Small intestine (tissue), 7 donors: ENCODE measurements at regions not wholly inside any gene's neighbourhood (a gene's known extent, or its start where the extent isn't known, plus 50 kb on each side); places are given as distances from the start of the nearest gene placed in this dataset.
A peak's percentile ranks its signal among the peaks of the same experiment; 100 is the strongest.

Source experiments
- DNase-seq, 2 donors: peaks; one replicate each; pipeline versions ENCODE4 v3.0.0 to v3.0.0-alpha.2; 2013
- FAIRE-seq: peaks from 2 replicates; lab custom pipeline; 2012; peaks lifted over from hg19 to GRCh38; lab: Jason Lieb, UNC
- H3K27ac ChIP-seq, 3 donors: one replicate each; pipeline ENCODE4 v1.5.1; 2013; ENCODE audit warnings: low read length in 2 of 3, mild to moderate bottlenecking in 2 of 3, control low read depth in 1 of 3, inconsistent platforms in 1 of 3, low read depth in 1 of 3, moderate library complexity in 1 of 3
- H3K27me3 ChIP-seq, 3 donors: one replicate each; pipeline ENCODE4 v1.6.1; 2013; ENCODE audit warnings: low read length in 3 of 3, inconsistent platforms in 1 of 3; ENCODE audit not compliant: control insufficient read depth in 3 of 3, insufficient read depth in 3 of 3
- H3K36me3 ChIP-seq, 3 donors: one replicate each; pipeline ENCODE4 v1.6.1; 2013; ENCODE audit warnings: low read length in 3 of 3, inconsistent platforms in 1 of 3, low read depth in 1 of 3, mild to moderate bottlenecking in 1 of 3, moderate library complexity in 1 of 3; ENCODE audit not compliant: control insufficient read depth in 3 of 3, insufficient read depth in 2 of 3
- H3K4me1 ChIP-seq, 3 donors: one replicate each; pipeline ENCODE4 v1.6.1; 2013; ENCODE audit warnings: low read length in 2 of 3, inconsistent platforms in 1 of 3, low read depth in 1 of 3, mild to moderate bottlenecking in 1 of 3, moderate library complexity in 1 of 3; ENCODE audit not compliant: control insufficient read depth in 3 of 3, insufficient read depth in 2 of 3
- H3K4me3 ChIP-seq, 3 donors: one replicate each; pipeline ENCODE4 v1.5.1; 2013; ENCODE audit warnings: low read length in 3 of 3, control low read depth in 1 of 3, inconsistent platforms in 1 of 3, low read depth in 1 of 3, mild to moderate bottlenecking in 1 of 3, moderate library complexity in 1 of 3
- H3K9me3 ChIP-seq, 2 donors: one replicate each; pipeline ENCODE4 v1.6.1; 2013; ENCODE audit warnings: low read depth in 1 of 2, low read length in 1 of 2; ENCODE audit not compliant: control insufficient read depth in 2 of 2, insufficient read depth in 1 of 2
- WGBS, 3 donors: extraction: QIAGEN DNeasy Blood & Tissue Kit; methylation state at CpG; one replicate each; pipeline ENCODE4 v1.1.7; 2013; 5-methylcytosine and 5-hydroxymethylcytosine counted together
- donor health status: healthy with polysubstance abuse.
- donor health status: control.
- donor health status: control.
- donor health status: Bipolar disorder and iron deficiency.
- donor health status: healthy.

DNA sequence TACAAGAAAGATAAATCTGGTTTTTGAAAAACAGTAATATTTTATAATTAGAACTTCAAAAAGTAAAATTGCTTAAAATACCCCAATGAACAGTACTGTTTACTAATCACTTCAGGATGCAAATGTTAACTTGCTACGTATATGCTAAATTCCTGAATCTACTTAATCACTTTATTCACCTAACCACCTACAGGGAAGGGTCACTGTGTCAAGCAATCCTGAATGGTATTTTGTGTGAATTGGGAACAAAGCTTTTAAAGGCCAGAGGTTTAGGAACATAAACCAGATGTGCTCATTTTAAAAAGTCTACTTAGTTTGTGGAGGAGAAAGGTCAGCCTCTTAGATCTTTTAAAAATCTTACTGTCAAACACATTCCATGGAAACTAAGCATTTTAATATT is 1143.0 kb upstream of the ADGRL2 start:
- no peaks in the 10 kb centered on the region for H3K27me3 ChIP-seq
- WGBS, 3 donors: 45 to 65% (median 55%) methylated on average over 1 of the region's 1 CpG
- peaks cover 0 to 10% (median 2%) of the 10 kb centered on the region in 3 donors for H3K4me1 ChIP-seq
- no peak overlapping the region for H3K4me3 ChIP-seq
- no peak overlapping the region for H3K27ac ChIP-seq
- H3K9me3 ChIP-seq: peaks cover 0 to 6% of the 10 kb centered on the region in 2 donors
- H3K36me3 ChIP-seq: no peaks in the 10 kb centered on the region
- no peak for FAIRE-seq
- peak in 1 of 2 donors; percentile 6 for DNase-seq

DNA sequence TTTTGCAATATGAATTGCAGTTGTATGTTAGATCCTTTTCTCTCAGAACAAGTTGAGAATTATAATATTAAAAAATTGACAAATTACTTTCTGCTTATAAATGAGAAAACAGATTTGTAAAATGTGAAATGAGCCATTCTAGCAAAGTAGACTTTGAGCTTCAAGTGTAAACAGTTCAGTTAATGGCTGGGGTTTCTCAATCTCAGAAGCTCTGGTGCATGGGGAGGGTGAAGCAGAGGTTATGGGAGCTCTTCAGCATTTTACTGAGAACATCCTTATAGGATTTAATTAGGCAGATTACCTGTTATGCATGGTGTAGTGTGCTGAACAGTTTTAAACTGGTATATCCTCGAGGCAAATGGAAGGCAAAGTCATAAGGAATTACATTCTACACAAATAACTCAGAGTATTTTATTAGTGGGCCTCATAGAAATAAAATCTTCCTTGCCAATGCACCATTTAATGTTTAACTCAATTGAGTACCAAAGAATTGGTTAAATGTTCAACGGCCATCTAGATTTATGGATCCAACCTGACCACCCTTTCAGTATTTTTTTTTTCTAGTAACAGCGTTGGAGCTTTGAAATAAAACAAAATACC is 1143.6 kb upstream of the ADGRL2 start:
- WGBS, 3 donors: 18 to 43% (median 20%) methylated on average over 3 of the region's 3 CpGs
- peak; percentile 28 to 73 for DNase-seq
- H3K27me3 ChIP-seq: no peaks in the 10 kb centered on the region
- peaks cover 0 to 6% of the 10 kb centered on the region in 2 donors for H3K9me3 ChIP-seq
- no peak overlapping the region for H3K4me3 ChIP-seq
- peaks cover 0 to 10% (median 2%) of the 10 kb centered on the region in 3 donors for H3K4me1 ChIP-seq
- no peak for FAIRE-seq
- H3K27ac ChIP-seq: peak overlapping the region in 1 of 3 donors; percentile 56
- H3K36me3 ChIP-seq: no peaks in the 10 kb centered on the region

DNA sequence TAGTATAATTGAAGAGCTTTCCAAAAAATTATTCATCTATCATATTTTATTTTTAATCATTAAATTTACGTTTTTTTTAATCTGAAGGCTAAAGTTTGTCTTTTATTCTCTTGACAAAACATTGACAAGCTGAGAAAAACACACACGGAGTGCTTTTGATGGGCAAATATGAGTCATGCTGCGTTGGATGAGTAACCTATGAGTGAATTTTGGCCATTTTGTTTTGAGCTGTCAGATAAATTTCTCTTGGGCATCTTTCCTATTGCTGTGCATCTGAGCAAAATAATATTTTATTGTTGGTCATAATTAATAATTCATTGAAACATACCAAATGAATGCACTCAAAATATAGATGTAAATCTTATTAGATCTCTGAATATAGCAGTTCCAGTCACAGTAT is 1144.1 kb upstream of the ADGRL2 start:
- Histone ChIP-seq H3K27me3 (no peaks in the 10 kb centered on the region), H3K27ac (peak overlapping the region in 1 of 3 donors; percentile 56), H3K4me1 (peaks cover 0 to 10% (median 2%) of the 10 kb centered on the region in 3 donors), H3K36me3 (no peaks in the 10 kb centered on the region), H3K9me3 (peaks cover 0 to 6% of the 10 kb centered on the region in 2 donors), H3K4me3 (no peak overlapping the region)
- peak in 1 of 2 donors; percentile 23 for DNase-seq
- WGBS, 3 donors: 29 to 60% (median 33%) methylated on average over 3 of the region's 3 CpGs
- FAIRE-seq: no peak

DNA sequence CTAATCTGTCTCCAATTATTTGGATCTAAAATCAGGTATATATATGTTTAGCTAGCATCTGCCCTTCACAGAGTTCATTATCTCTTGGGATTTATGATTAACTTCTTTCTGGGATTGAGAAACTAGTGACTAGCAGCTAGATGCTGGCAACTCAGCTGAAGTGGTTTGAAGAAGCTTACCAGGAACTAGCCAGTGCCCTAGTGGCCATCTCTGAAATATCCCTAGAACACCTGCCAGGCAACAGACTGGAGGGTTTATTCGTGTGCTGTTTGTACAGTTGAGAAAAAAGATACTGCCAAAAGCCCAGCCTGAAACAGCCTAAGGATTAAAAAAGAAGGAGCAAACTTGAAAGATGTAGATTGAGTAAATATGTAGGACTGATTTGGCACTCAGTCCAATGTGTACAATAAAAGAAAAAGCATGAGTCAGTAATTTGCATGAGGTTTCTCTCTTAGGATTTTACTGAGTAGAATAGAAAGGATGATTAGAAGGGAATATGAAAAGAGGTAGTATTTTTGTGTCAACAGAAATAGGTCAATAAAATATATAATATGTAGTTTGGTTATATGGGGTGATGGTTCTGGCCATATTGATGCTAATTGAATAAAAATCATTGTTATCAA is 1144.6 kb upstream of the ADGRL2 start:
- DNase-seq: peak; percentile 44 to 84
- peak overlapping the region in 1 of 3 donors; percentile 56 for H3K27ac ChIP-seq

DNA sequence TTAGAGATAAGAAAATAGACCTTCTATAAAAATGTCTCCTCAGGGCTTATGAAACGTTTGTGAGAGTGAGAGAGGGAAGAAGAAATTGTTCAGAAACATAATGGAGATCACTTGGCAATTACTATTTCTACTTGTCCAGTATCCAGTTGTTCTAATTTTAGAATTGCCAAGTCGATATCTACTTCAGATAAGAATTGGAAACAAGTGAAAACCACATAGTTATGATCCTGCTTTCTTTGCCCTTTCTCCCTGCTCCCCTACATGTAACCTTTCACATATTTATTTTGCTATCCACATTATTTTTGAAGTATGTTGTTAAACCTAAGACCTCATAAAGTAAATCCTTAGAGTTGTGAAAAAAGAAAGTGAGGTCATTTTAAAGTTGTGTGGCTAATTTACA is 1154.7 kb upstream of the ADGRL2 start:
- Histone ChIP-seq H3K36me3 (no peaks in the 10 kb centered on the region), H3K27ac (no peak overlapping the region), H3K9me3 (no peaks in the 10 kb centered on the region), H3K27me3 (no peaks in the 10 kb centered on the region), H3K4me1 (no peaks in the 10 kb centered on the region), H3K4me3 (no peak overlapping the region)
- FAIRE-seq (no peak), DNase-seq (no peak)
- WGBS, 3 donors: 13 to 28% (median 23%) methylated on average over 2 of the region's 2 CpGs

More for the DNA sequence above, 1144.6 kb upstream of the ADGRL2 start:
- H3K4me1 ChIP-seq: peaks cover 0 to 10% (median 2%) of the 10 kb centered on the region in 3 donors
- H3K4me3 ChIP-seq: no peak overlapping the region
- H3K27me3 ChIP-seq: no peaks in the 10 kb centered on the region
- H3K36me3 ChIP-seq: no peaks in the 10 kb centered on the region
- FAIRE-seq: no peak
- peaks cover 0 to 6% of the 10 kb centered on the region in 2 donors for H3K9me3 ChIP-seq
- WGBS, 3 donors: 6 to 30% (median 11%) methylated on average over 1 of the region's 1 CpG

DNA sequence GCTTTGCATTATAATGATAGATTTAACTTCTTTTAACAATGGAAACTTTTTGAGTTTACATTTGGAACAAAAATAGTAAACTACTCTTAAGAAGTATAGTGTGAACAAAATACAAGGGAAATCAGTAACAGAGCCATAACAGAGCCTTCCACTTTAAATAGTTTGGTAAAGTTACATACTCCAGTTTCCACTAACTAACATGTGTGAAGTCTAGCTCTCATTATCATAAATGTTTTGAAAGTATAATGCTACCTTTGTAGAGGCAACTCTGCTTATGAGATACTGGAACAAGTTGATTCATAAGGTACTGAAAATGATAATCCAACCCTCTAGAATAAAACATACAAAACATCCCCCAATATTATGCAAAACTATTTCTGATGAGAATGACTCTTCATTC is 1155.1 kb upstream of the ADGRL2 start:
- no peaks in the 10 kb centered on the region for H3K4me1 ChIP-seq
- no peaks in the 10 kb centered on the region for H3K36me3 ChIP-seq
- no peaks in the 10 kb centered on the region for H3K9me3 ChIP-seq
- no peak overlapping the region for H3K27ac ChIP-seq
- H3K27me3 ChIP-seq: no peaks in the 10 kb centered on the region
- DNase-seq: no peak
- H3K4me3 ChIP-seq: no peak overlapping the region
- FAIRE-seq: no peak

DNA sequence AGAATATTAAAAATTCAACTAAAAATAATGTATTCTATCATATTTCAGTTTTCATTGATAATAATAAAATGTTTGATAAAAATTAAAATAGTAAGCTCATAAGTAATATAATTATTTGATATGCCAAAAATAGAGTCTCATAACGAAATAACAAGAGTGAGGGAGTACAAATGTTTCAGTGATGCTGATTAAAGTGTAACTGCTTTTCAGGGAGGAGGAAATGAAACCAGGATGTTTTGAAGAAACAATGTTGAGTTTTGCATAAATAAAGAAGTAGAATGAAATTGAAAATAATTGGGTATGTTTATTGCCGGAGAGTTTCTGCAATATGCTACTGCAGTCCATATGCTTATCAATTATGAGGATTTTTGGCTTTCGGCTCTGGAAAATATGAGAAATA is 1159.8 kb upstream of the ADGRL2 start:
- peak; percentile 72 for FAIRE-seq
- no peak overlapping the region for H3K27ac ChIP-seq

DNA sequence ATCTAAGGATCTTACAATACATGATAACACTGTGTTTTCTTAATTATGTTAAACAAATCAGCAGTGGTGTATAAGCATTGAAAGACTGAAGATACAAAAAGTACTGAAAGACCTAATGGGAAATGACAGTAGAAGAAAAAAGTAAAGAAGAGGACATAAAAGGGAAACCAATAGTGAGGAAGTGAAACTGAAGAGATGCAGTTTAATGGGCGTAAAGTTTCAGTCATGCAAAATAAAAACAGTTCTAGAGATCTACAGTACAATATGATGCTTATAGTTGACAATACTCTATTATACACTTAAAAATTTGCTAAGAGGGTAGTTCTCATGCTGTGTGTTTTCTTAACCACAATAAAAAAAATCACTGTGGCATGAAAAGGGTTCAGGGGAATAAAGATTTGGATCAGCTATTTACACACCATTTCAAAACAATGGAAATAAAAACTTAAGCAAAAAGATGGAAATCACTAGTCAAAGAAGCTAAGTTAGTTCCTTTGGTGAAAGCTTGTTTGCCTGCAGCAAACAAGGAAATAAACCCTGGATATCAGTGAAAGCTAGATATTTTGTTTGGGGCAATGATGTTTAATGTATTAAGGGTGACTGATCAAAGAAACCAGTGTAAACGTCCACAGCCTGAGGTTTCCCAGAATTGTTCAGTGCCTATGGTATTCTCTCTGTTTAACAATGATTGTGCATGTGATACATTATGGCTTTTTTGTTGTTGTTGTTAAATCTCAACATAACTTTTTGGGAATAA is 1160.8 kb upstream of the ADGRL2 start:
- 35 to 40% (median 38%) methylated on average over 2 of the region's 2 CpGs for WGBS, 3 donors
- Histone ChIP-seq H3K36me3 (no peaks in the 10 kb centered on the region), H3K9me3 (peaks cover 0 to 10% of the 10 kb centered on the region in 2 donors), H3K4me3 (no peak overlapping the region), H3K4me1 (no peaks in the 10 kb centered on the region), H3K27ac (no peak overlapping the region), H3K27me3 (no peaks in the 10 kb centered on the region)
- FAIRE-seq: no peak
- DNase-seq: no peak

More for the DNA sequence above, 1159.8 kb upstream of the ADGRL2 start:
- Histone ChIP-seq H3K9me3 (peaks cover 0 to 10% of the 10 kb centered on the region in 2 donors), H3K4me1 (no peaks in the 10 kb centered on the region), H3K4me3 (no peak overlapping the region), H3K27me3 (no peaks in the 10 kb centered on the region), H3K36me3 (no peaks in the 10 kb centered on the region)
- DNase-seq: no peak
- WGBS, 3 donors: 75 to 88% (median 85%) methylated on average over 3 of the region's 3 CpGs
